Cerebellar nuclear complex (tissue), 1 donor: ENCODE measurements at regions not wholly inside any gene's neighbourhood (a gene's known extent, or its start where the extent isn't known, plus 50 kb on each side); places are given as distances from the start of the nearest gene placed in this dataset.

Experiments used
- DNase-seq, 2 experiments: peaks; one replicate each; lab custom pipeline; 2025; lab: John Stamatoyannopoulos, UW

DNA sequence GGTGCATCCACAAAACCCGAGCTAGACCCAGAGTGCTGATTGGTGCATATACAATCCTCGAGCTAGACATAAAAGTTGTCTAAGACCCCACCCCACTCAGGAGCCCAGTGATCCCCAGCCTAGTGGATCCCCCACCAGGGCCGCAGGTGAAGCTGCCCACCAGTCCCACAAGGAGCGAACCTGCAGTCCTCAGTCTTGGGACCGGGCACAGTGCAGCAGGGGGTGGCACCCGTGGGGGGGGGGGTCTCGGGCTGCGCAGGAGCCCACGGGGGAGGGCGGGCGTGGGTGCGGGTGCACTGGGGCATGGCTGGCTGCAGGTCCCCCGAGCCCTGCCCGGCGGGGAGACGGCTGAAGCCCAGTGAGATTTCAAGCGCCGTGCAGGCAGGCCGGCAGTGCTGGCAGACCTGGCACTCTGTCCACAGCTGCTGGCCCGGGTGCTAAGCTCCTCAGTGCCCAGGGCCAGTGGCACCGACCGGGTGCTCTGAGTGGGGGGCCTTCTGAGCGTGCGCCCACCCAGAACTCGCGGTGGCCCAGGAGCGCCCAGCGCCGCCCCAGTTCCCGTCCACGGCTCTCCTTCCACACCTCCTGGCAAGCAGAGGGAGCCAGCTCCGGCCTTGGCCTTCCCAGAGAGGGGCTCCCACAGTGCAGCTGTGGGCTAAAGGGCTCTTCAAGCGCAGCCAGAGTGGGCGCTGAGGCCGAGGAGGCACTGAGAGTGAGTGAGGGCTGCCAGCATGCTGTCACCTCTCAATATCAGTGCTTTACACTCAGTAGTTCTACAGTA is 989.1 kb downstream of the FAM181B start:
- no peak for DNase-seq

GRCh38 chr11:81725701-81726100 is 1008.0 kb downstream of the FAM181B start:
- DNase-seq, result no peak

DNA sequence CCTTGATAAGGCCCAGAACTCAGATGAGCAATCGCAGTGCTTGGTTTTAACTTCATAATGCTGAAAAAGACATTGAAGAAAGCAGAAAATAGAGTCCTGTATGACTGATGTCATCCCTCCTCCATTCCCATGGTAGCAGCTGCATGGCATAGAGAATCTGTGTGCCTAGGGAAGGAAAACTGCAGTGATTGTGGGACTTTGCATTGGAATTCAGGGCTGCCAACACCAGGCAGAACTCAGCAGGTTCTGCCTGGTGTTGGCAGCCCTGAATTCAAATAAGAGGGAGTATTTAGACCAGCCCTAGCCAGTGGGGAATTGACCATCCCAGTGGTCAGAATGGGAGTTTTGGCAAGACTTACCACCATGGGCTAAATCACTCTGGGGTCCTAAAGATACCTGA is 1016.0 kb downstream of the FAM181B start:
- DNase-seq, result no peak

GRCh38 chr11:81707881-81708280 is 1025.8 kb downstream of the FAM181B start:
- no peak for DNase-seq

DNA sequence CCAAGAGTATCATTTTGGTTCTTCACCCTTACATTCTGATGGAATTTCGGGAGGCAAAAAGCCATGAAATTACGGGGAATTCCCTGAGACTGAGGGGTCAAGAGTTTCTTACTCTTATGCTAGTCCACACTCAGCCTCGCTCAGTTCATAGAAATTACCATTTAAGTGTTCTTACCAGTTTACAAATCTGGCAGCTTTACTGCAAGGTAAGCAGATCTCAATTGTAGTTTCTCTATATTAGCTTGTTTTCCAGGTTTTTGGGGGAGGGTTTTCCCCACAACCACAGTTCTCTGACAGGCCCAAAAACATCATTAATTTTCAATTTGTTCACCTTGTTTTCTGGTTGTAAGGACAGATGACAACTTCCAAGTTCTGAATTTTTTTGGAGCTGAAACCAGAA is 1028.4 kb downstream of the FAM181B start:
- DNase-seq, result no peak

DNA sequence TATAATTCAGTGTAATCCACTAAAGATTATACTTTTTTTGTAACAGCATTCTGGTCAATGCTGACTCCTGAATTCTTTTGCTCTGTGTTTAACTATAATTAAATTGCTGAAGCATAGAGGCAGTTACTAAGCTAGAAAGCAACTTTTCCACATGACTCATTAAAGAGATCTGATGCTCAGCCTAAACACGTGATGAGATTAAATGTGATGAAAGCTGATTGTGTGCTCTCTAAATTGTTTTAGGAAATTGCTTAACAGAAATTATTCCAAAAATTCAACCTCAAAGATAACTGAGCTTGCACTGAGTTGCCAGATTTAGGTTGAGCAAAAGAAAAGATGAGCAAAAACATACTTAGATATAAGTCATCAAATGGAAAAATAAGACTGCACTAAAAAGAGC is 1033.6 kb downstream of the FAM181B start:
- no peak for DNase-seq

DNA sequence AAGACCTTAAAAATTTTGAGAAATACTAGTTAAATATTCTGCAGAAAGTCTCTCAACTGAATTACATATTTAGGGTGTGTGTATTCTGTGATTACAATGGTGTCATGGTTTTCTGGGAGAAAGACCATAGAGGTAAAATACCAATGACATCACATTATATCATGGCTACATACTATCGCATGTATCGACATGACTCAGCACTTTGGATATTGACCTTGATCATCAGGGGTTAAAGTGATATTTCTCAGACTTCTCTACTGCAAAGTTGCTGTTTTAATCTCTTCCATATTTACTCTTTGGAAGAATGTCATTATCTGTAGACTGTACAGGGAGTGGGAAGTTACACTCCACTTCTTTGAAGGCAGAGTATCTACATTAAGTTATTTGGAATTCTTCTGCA is 1046.6 kb downstream of the FAM181B start:
- DNase-seq, result no peak

- DNase-seq, result no peak
Measured at GRCh38 chr11:81674211-81674610, 1059.5 kb downstream of the FAM181B start.

- no peak for DNase-seq
Measured at GRCh38 chr11:81673001-81673400, 1060.7 kb downstream of the FAM181B start.

GRCh38 chr11:81669935-81670543 is 1063.6 kb downstream of the FAM181B start:
- no peak for DNase-seq

- no peak for DNase-seq
Measured at GRCh38 chr11:81658722-81659121, 1074.9 kb downstream of the FAM181B start.

DNA sequence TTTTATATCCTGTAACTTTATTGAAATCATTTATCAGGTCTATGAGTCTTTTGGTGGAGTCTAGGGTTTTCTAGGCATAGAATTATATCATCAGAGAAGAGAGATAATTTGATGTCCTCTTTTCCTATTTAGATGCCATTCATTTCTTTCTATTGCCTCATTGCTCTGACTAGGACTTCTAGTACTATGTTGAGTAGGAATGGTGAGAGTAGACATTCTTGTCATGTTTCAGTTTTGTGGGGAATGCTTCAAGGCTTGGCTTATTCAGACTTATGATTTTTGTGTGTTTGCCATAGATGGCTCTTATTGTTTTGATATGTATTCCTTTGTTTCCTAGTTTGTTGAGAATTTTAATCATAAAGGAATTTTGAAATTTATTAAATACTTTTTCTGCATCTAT is 1078.3 kb downstream of the FAM181B start:
- DNase-seq, result no peak

DNA sequence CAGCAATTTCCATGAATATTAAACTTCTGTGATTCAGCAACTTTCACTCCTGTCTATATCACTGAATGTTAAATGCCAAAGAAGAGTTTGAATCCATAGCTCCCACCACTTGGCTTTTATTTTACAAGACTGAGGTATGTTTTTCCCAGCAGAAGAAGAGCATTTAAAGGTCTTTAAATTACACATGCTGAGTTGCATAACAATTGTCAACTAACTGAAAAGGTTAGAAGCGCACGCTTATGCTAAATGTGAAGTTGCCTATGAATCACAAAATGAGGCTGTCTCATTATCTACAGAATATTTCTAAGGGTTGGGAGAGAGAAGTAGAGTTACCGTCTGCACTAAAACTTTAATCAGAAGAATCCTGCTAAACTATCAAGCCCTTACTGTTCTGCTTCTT is 1086.3 kb downstream of the FAM181B start:
- no peak for DNase-seq

- DNase-seq, result no peak
Measured at GRCh38 chr11:81644239-81644840, 1089.3 kb downstream of the FAM181B start.

DNA sequence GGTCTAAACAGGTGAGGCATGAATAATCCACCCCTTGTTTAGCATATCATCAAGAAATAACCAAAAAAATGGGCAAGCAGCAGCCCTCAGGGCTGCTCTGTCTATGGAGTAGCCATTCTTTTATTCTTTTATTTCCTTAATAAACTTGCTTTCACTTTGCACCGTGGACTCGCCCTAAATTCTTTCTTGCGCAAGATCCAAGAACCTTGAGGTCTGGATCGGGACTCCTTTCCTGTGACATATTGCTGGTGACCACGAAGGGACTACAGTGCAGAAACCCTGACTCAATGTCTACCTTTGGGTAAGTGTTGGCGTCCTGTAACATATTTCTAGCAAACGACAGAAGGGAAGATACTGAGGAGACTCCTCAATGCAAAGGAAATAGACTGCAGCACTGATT is 1099.2 kb downstream of the FAM181B start:
- no peak for DNase-seq

GRCh38 chr11:81602508-81602907 is 1131.2 kb downstream of the FAM181B start:
- DNase-seq, result no peak

DNA sequence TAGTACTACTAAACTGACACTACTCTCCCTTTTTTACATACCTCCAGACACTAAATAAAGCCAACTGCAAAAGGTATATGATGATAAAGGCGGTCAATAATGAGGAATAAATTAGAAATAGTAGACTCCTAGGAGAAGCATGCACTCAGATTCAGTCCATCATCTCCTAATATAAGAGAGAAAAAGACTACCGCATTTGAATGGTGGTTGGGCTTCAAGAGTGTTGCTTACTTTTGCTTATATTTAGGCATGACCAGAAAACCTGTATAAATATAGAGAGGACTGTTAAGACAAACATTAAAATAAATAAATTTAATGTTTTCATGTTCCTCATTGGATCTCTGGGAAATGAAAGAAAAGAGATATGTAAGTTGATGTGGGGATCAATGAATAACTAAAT is 1137.0 kb downstream of the FAM181B start:
- DNase-seq, result no peak

DNA sequence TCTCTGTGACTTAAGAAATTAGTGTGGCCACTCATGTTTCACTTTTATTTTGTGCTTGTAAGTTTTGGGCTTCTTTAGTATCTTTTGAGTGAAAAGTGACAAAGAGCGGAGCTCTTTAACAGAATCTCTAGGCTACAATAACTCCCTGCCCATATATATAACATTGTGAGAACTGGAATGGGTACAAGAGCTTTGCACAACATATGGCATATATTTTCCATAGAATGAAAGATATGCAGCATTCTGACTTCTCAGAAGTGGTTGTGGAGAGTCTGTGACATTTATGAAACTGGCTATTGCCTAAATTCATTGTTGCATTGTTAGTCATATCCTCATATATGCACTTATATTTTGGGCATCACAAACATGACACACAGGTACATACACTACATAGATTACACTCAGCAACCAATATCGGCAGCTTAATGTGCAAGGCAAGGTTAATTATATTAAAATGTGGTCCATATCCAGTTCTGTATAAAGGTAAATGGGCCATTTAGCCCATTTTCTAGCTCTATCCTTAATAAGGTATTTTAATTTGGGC is 1148.2 kb downstream of the FAM181B start:
- no peak for DNase-seq

DNA sequence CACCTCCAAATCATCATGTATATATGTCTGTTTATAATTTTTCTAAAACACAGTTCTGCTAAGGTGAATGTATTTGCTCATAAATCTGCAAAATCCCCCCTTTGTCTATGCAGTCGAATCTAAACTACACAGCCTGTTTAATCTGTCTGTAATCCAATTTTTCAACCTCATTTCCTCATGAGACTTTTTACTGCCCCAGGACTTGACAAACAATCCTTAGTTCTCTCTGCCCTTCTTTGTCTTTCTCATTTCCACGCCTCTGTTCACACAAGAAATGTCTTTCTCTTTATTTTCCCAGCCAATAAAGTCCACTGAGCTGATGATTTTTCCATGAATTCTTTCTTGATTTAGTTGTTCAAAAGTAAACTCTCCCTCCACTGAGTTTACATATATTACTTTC is 1154.3 kb downstream of the FAM181B start:
- DNase-seq, result no peak

GRCh38 chr11:81578571-81578970 is 1155.1 kb downstream of the FAM181B start:
- DNase-seq, result no peak

DNA sequence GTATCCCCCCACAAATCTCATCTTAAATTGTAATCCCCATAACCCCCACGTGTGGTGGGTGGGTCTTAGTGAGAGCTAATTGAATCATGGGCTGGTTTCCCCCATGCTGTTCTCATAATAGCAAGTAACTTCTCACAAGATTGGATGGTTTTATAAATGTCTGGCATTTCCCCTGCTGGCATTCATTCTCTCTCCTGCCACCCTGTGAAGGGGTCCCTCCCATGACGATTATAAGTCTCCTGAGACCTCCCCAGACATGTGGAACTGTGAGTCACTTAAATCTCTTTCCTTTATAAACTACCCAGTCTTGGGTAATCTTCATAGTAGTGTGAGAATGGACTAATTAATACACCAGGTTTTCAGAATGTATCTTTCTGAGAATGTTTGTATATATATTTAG is 1159.4 kb downstream of the FAM181B start:
- DNase-seq, result no peak

- DNase-seq, result no peak
Measured at GRCh38 chr11:81573367-81573766, 1160.3 kb downstream of the FAM181B start.

DNA sequence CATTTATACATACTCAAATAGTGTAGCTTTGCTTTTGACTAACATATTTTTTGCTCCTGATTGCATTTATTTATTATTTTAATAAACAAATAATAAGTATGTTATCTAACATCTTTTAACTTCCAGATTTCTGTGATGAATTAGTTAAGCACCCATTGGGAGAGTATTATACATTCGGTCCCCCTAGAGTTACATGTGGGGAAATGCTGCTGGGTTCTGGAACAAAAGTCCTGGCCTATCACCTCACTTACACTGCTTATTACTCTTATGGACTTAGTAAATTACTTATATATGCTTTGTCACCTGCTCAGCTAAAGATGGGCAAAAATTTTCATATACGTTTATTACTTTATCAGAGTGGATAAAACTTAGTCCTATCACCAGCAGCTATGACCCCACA is 1163.0 kb downstream of the FAM181B start:
- no peak for DNase-seq
